OCI-LY7 (cell line): ENCODE measurements at regions not wholly inside any gene's neighbourhood (a gene's known extent, or its start where the extent isn't known, plus 50 kb on each side); places are given as distances from the start of the nearest gene placed in this dataset. TPM values are rescaled to one million over a fixed set of nuclear protein-coding genes. Genes with fewer than 3 reads are reported as not detected.

Experiments
- BruUV-seq: library from RNA; stranded (reverse); fragments of 400-500 nt; replicated peaks from 2 replicates; lab custom pipeline; 2021; lab: Mats Ljungman, UMichigan
- CTCF ChIA-PET: fragments of 300-600 bp; sonication (Branson Sonifier 250); formaldehyde crosslinking; loops from one replicate; lab custom pipeline; 2022; ENCODE audit warnings: antibody characterized with exemption; ENCODE audit not compliant: unreplicated experiment; lab: Charles Lee
- POLR2A ChIA-PET: fragments of 300-600 bp; sonication (Branson Sonifier 250); formaldehyde crosslinking; loops from one replicate; lab custom pipeline; 2022; ENCODE audit warnings: antibody characterized with exemption; lab: Charles Lee
- DNase-seq: peaks from one replicate; pipeline ENCODE4 v3.0.0-alpha.2; 2015; ENCODE audit warnings: low spot score
- H2AFZ ChIP-seq: fragments of 200-600 bp; sonication (generic), shearing (Covaris generic); 2 replicates; pipeline ENCODE4 v1.6.1; 2014; ENCODE audit warnings: mild to moderate bottlenecking, antibody characterized with exemption, low read length, moderate library complexity
- H3K27ac ChIP-seq: fragments of 200-600 bp; sonication (generic); 2 replicates; pipeline ENCODE4 v1.5.1; 2014; ENCODE audit warnings: mixed run types, low read depth, mild to moderate bottlenecking, moderate library complexity, low read length, inconsistent platforms; ENCODE audit not compliant: poor library complexity, severe bottlenecking
- H3K36me3 ChIP-seq: fragments of 200-600 bp; sonication (generic); 2 replicates; pipeline ENCODE4 v1.6.1; 2014; ENCODE audit warnings: mild to moderate bottlenecking, antibody characterized with exemption, low read length, moderate library complexity, mixed read lengths; ENCODE audit not compliant: insufficient read depth
- H3K4me1 ChIP-seq: fragments of 200-600 bp; sonication (generic); 2 replicates; pipeline ENCODE4 v1.5.1; 2014; ENCODE audit warnings: mild to moderate bottlenecking, low read length; ENCODE audit not compliant: insufficient read depth, poor library complexity, severe bottlenecking
- H3K4me2 ChIP-seq: fragments of 200-600 bp; sonication (generic); 2 replicates; pipeline ENCODE4 v1.6.1; 2014; ENCODE audit warnings: mild to moderate bottlenecking, low read length
- H3K4me3 ChIP-seq: fragments of 200-600 bp; sonication (generic); 2 replicates; pipeline ENCODE4 v1.5.1; 2014; ENCODE audit warnings: mild to moderate bottlenecking, low read depth, low read length; ENCODE audit not compliant: poor library complexity, severe bottlenecking
- H3K79me2 ChIP-seq: fragments of 200-600 bp; sonication (generic); 2 replicates; pipeline ENCODE4 v1.6.1; 2016; ENCODE audit warnings: low read depth, mild to moderate bottlenecking, low read length, moderate library complexity, mixed read lengths; ENCODE audit not compliant: insufficient read depth
- H3K9me2 ChIP-seq: fragments of 200-600 bp; sonication (generic); 2 replicates; pipeline ENCODE4 v1.6.1; 2016; ENCODE audit warnings: mild to moderate bottlenecking, low read length, mixed read lengths; ENCODE audit not compliant: insufficient read depth
- H3K9me3 ChIP-seq: fragments of 200-600 bp; sonication (generic); 2 replicates; pipeline ENCODE4 v1.6.1; 2014; ENCODE audit warnings: mild to moderate bottlenecking, mixed run types, low read length, mixed read lengths
- H4K20me1 ChIP-seq: fragments of 200-600 bp; sonication (generic); 2 replicates; pipeline ENCODE4 v1.6.1; 2014; ENCODE audit warnings: mild to moderate bottlenecking, antibody characterized with exemption, low read length, moderate library complexity, mixed read lengths; ENCODE audit not compliant: insufficient read depth
- CTCF ChIP-seq: fragments of 200-600 bp; sonication (generic); conservative IDR thresholded peaks from 2 replicates; pipeline ENCODE4 v1.5.1; 2014; ENCODE audit warnings: mild to moderate bottlenecking, antibody characterized with exemption, low read length, moderate library complexity, mixed read lengths
- EZH2phosphoT487 ChIP-seq: fragments of 200-600 bp; sonication (generic); IDR thresholded peaks from 2 replicates; pipeline ENCODE4 v1.6.1; 2018; ENCODE audit warnings: low read depth, borderline replicate concordance, mild to moderate bottlenecking, mixed run types, antibody characterized with exemption, low read length, moderate library complexity, mixed read lengths
- intact Hi-C: fragments of 100-400 bp; cut with micrococcal nuclease; formaldehyde crosslinking; loops from one replicate; pipeline ENCODE4 v1.10.0; 2022; ENCODE audit not compliant: unreplicated experiment
- small RNA-seq: library from RNA; depleted of rRNA; stranded (forward); fragments of <200 nt; gene quantifications from one replicate; pipeline ENCODE3, GENCODE V24; 2014

GRCh38 chr11:112903340-112903739 lies 57.9 kb upstream of the NCAM1 start:
- Histone ChIP-seq H3K27ac (no peak overlapping the region), H4K20me1 (no peaks in the 10 kb centered on the region), H3K36me3 (no peaks in the 10 kb centered on the region), H3K4me2 (no peak overlapping the region), H2AFZ (no peak overlapping the region), H3K4me3 (no peak overlapping the region), H3K9me3 (no peaks in the 10 kb centered on the region), H3K9me2 (no peaks in the 10 kb centered on the region), H3K79me2 (no peaks in the 10 kb centered on the region), H3K4me1 (no peaks in the 10 kb centered on the region)
- TF ChIP-seq CTCF (no peak), EZH2phosphoT487 (no peak)
- CTCF ChIA-PET: no interaction called here
- intact Hi-C loops: no loop called here
- POLR2A ChIA-PET: no interaction called here
- no peak for DNase-seq
- BruUV-seq: no TSS peak

- POLR2A ChIA-PET: no interaction called here
- BruUV-seq: no TSS peak
These were observed 50.1 kb upstream of the NCAM1 start for GRCh38 chr11:112911124-112911523.

More at GRCh38 chr11:112911124-112911523, 50.1 kb upstream of the NCAM1 start:
- Histone ChIP-seq H3K9me3 (no peaks in the 10 kb centered on the region), H3K36me3 (no peaks in the 10 kb centered on the region), H3K4me2 (no peak overlapping the region), H3K9me2 (no peaks in the 10 kb centered on the region), H4K20me1 (no peaks in the 10 kb centered on the region), H3K4me3 (no peak overlapping the region), H2AFZ (no peak overlapping the region), H3K27ac (no peak overlapping the region), H3K4me1 (no peaks in the 10 kb centered on the region), H3K79me2 (no peaks in the 10 kb centered on the region)
- TF ChIP-seq EZH2phosphoT487 (no peak), CTCF (no peak)
- intact Hi-C loops: no loop called here
- no peak for DNase-seq
- CTCF ChIA-PET: no interaction called here

Small RNA genes in the stretch of these regions (small RNA-seq; reads per million reads assigned to genes)
- not detected for gene RF00477
- 0.31 reads per million for gene RNU6-44P
